Trophoblast cell (in vitro differentiated cells and primary cell): ENCODE measurements at regions not wholly inside any gene's neighbourhood (a gene's known extent, or its start where the extent isn't known, plus 50 kb on each side); places are given as distances from the start of the nearest gene placed in this dataset.
"Not testable (repeated sequence)": the region's sequence is repeated elsewhere in the genome, so short reads cannot be mapped to it uniquely, and the experiment has no call there.

ENCODE experiments used
- DNase-seq, 2 donors: peaks; one replicate each; pipeline ENCODE4 v3.0.0-alpha.2; 2016
- H2AFZ ChIP-seq: 2 replicates; pipeline ENCODE4 v1.6.1; 2013; ENCODE audit warnings: low read length, moderate library complexity, mild to moderate bottlenecking; ENCODE audit not compliant: insufficient read depth, poor library complexity
- H2AK5ac ChIP-seq: 2 replicates; pipeline ENCODE4 v1.6.1; 2013; ENCODE audit warnings: mild to moderate bottlenecking, low read length
- H2BK120ac ChIP-seq: 2 replicates; pipeline ENCODE4 v1.6.1; 2013; ENCODE audit warnings: low read length, mild to moderate bottlenecking, moderate library complexity; ENCODE audit not compliant: insufficient read depth, poor library complexity
- H2BK12ac ChIP-seq: 2 replicates; pipeline ENCODE4 v1.6.1; 2013; ENCODE audit warnings: mild to moderate bottlenecking, low read length, moderate library complexity
- H2BK5ac ChIP-seq: 2 replicates; pipeline ENCODE4 v1.6.1; 2013; ENCODE audit warnings: low read length, low read depth, moderate library complexity, mild to moderate bottlenecking; ENCODE audit not compliant: poor library complexity
- H3K14ac ChIP-seq: 2 replicates; pipeline ENCODE4 v1.6.1; 2013; ENCODE audit warnings: mild to moderate bottlenecking, low read length
- H3K18ac ChIP-seq: 2 replicates; pipeline ENCODE4 v1.6.1; 2013; ENCODE audit warnings: mild to moderate bottlenecking, low read length
- H3K23ac ChIP-seq: 2 replicates; pipeline ENCODE4 v1.6.1; 2013; ENCODE audit warnings: low read length
- H3K27ac ChIP-seq: 2 replicates; pipeline ENCODE4 v1.5.1; 2013; ENCODE audit warnings: low read depth, mild to moderate bottlenecking, inconsistent platforms, low read length, moderate library complexity
- H3K27me3 ChIP-seq: 2 replicates; pipeline ENCODE4 v1.6.1; 2013; ENCODE audit warnings: inconsistent platforms, mild to moderate bottlenecking, low read length, moderate library complexity; ENCODE audit not compliant: insufficient read depth
- H3K36me3 ChIP-seq, 2 experiments: 1 replicate in 1 of 2; 2 replicates in 1 of 2; pipeline ENCODE4 v1.6.1; 2013; ENCODE audit warnings: low read length in 2 of 2, mild to moderate bottlenecking in 2 of 2, moderate library complexity in 1 of 2; ENCODE audit not compliant: insufficient read depth in 2 of 2, control insufficient read depth in 1 of 2
- H3K4ac ChIP-seq: 2 replicates; pipeline ENCODE4 v1.6.1; 2013; ENCODE audit warnings: low read depth, mild to moderate bottlenecking, low read length, moderate library complexity
- H3K4me1 ChIP-seq, 2 experiments: 1 replicate in 1 of 2; 2 replicates in 1 of 2; pipeline ENCODE4 v1.6.1; 2013; ENCODE audit warnings: low read length in 2 of 2, mild to moderate bottlenecking in 2 of 2, moderate library complexity in 1 of 2; ENCODE audit not compliant: insufficient read depth in 2 of 2, control insufficient read depth in 1 of 2
- H3K4me2 ChIP-seq: 2 replicates; pipeline ENCODE4 v1.6.1; 2013; ENCODE audit warnings: inconsistent platforms, mild to moderate bottlenecking, low read length, moderate library complexity
- H3K4me3 ChIP-seq: 2 replicates; pipeline ENCODE4 v1.5.1; 2013; ENCODE audit warnings: mild to moderate bottlenecking, low read depth, low read length, inconsistent platforms
- H3K79me1 ChIP-seq: one replicate; pipeline ENCODE4 v1.6.1; 2013; ENCODE audit warnings: low read length
- H3K79me2 ChIP-seq: 2 replicates; pipeline ENCODE4 v1.6.1; 2013; ENCODE audit warnings: low read length, mild to moderate bottlenecking; ENCODE audit not compliant: control insufficient read depth, insufficient read depth, poor library complexity
- H3K9ac ChIP-seq: 2 replicates; pipeline ENCODE4 v1.6.1; 2013; ENCODE audit warnings: mild to moderate bottlenecking, low read length
- H3K9me3 ChIP-seq: 2 replicates; pipeline ENCODE4 v1.6.1; 2013; ENCODE audit warnings: low read depth, mild to moderate bottlenecking, control low read depth, inconsistent platforms, low read length; ENCODE audit not compliant: insufficient read depth
- H4K12ac ChIP-seq: 2 replicates; pipeline ENCODE4 v1.6.1; 2013; ENCODE audit warnings: low read depth, mild to moderate bottlenecking, low read length, moderate library complexity
- H4K8ac ChIP-seq: 2 replicates; pipeline ENCODE4 v1.6.1; 2013; ENCODE audit warnings: low read depth, mild to moderate bottlenecking, low read length, moderate library complexity
- H4K91ac ChIP-seq: one replicate; pipeline ENCODE4 v1.6.1; 2013; ENCODE audit warnings: low read depth, mild to moderate bottlenecking, low read length, moderate library complexity
- WGBS: extraction: QIAGEN DNeasy Blood & Tissue Kit; methylation state at CpG from one replicate; pipeline ENCODE4 v1.1.7; 2013; ENCODE audit warnings: missing lambda C conversion rate; ENCODE audit not compliant: insufficient read length, insufficient coverage; ENCODE audit errors: extremely low coverage; 5-methylcytosine and 5-hydroxymethylcytosine counted together

- Histone ChIP-seq H3K4me1 (no peaks in the 10 kb centered on the region), H3K23ac (no peak overlapping the region), H4K8ac (no peak overlapping the region), H3K79me1 (no peaks in the 10 kb centered on the region), H3K9ac (no peak overlapping the region), H3K36me3 (no peaks in the 10 kb centered on the region), H3K4me3 (no peak overlapping the region), H2AK5ac (no peak overlapping the region), H2BK120ac (no peak overlapping the region), H3K4me2 (no peak overlapping the region), H3K14ac (no peak overlapping the region), H3K9me3 (no peaks in the 10 kb centered on the region), H3K27me3 (no peaks in the 10 kb centered on the region), H3K27ac (no peak overlapping the region), H3K79me2 (no peaks in the 10 kb centered on the region), H3K18ac (no peak overlapping the region), H2BK5ac (no peak overlapping the region), H2AFZ (no peak overlapping the region), H2BK12ac (no peak overlapping the region), H4K12ac (no peak overlapping the region), H3K4ac (no peak overlapping the region), H4K91ac (no peak overlapping the region)
- DNase-seq = no peak
- no CpG with 5 or more reads among the region's 4 CpGs for WGBS
Measured at GRCh38 chr6:137680705-137681346, 186.2 kb upstream of the TNFAIP3 start.

GRCh38 chr6:137681445-137682009 lies 185.5 kb upstream of the TNFAIP3 start:
- Histone ChIP-seq H3K23ac (no peak overlapping the region), H3K79me2 (no peaks in the 10 kb centered on the region), H3K27me3 (no peaks in the 10 kb centered on the region), H3K4me3 (no peak overlapping the region), H3K9ac (no peak overlapping the region), H3K4me1 (no peaks in the 10 kb centered on the region), H3K14ac (no peak overlapping the region), H2AK5ac (no peak overlapping the region), H4K91ac (no peak overlapping the region), H2AFZ (no peak overlapping the region), H3K27ac (no peak overlapping the region), H3K4me2 (no peak overlapping the region), H3K9me3 (no peaks in the 10 kb centered on the region), H2BK120ac (no peak overlapping the region), H3K4ac (no peak overlapping the region), H4K8ac (no peak overlapping the region), H2BK12ac (no peak overlapping the region), H3K18ac (no peak overlapping the region), H2BK5ac (no peak overlapping the region), H3K36me3 (no peaks in the 10 kb centered on the region), H4K12ac (no peak overlapping the region), H3K79me1 (no peaks in the 10 kb centered on the region)
- WGBS = no CpG with 5 or more reads among the region's 4 CpGs
- DNase-seq = no peak

GRCh38 chr6:137682658-137683057 lies 184.4 kb upstream of the TNFAIP3 start:
- H3K9me3 ChIP-seq, H2BK12ac ChIP-seq, H4K12ac ChIP-seq, H3K27ac ChIP-seq, H3K4me3 ChIP-seq, H4K8ac ChIP-seq, H3K4me1 ChIP-seq, DNase-seq, H3K4ac ChIP-seq, H3K79me2 ChIP-seq, H3K36me3 ChIP-seq, H2BK120ac ChIP-seq, H2AK5ac ChIP-seq, H3K14ac ChIP-seq, H2AFZ ChIP-seq, H3K23ac ChIP-seq, H3K18ac ChIP-seq, H2BK5ac ChIP-seq, H3K9ac ChIP-seq, H3K79me1 ChIP-seq, H3K27me3 ChIP-seq, H4K91ac ChIP-seq, H3K4me2 ChIP-seq: not testable (repeated sequence)
- WGBS = no CpG with 5 or more reads among the region's 5 CpGs

- Histone ChIP-seq H3K36me3 (no peaks in the 10 kb centered on the region), H2BK120ac (no peak overlapping the region), H3K9ac (no peak overlapping the region), H3K4ac (no peak overlapping the region), H3K79me1 (no peaks in the 10 kb centered on the region), H2BK5ac (no peak overlapping the region), H2AFZ (no peak overlapping the region), H2AK5ac (no peak overlapping the region), H3K4me1 (no peaks in the 10 kb centered on the region), H3K4me3 (no peak overlapping the region), H3K23ac (no peak overlapping the region), H3K79me2 (no peaks in the 10 kb centered on the region), H3K27me3 (no peaks in the 10 kb centered on the region), H4K91ac (no peak overlapping the region), H3K27ac (no peak overlapping the region), H3K18ac (no peak overlapping the region), H2BK12ac (no peak overlapping the region), H3K9me3 (no peaks in the 10 kb centered on the region), H4K12ac (no peak overlapping the region), H3K14ac (no peak overlapping the region), H4K8ac (no peak overlapping the region), H3K4me2 (no peak overlapping the region)
- no CpG with 5 or more reads among the region's 4 CpGs for WGBS
- no peak for DNase-seq
Measured at GRCh38 chr6:137683916-137684315, 183.1 kb upstream of the TNFAIP3 start.
